Astrocyte of the cerebellum (primary cell): ENCODE measurements at regions not wholly inside any gene's neighbourhood (a gene's known extent, or its start where the extent isn't known, plus 50 kb on each side); places are given as distances from the start of the nearest gene placed in this dataset.

ENCODE experiments used
- DNase-seq: peaks from one replicate; pipeline ENCODE4 v3.0.0-alpha.2; 2011; ENCODE audit warnings: low read depth
- H3K4me3 ChIP-seq: 2 replicates; pipeline ENCODE4 v1.5.1; 2011; ENCODE audit warnings: mild to moderate bottlenecking, low read depth, low read length, moderate library complexity
- CTCF ChIP-seq: IDR thresholded peaks from 2 replicates; pipeline ENCODE4 v1.5.1; 2012; ENCODE audit warnings: low read length, low read depth, moderate library complexity, mild to moderate bottlenecking; ENCODE audit errors: missing control alignments
- in situ Hi-C: cut with HindIII; loops from 2 replicates; pipeline ENCODE4 v1.10.0; 2017; ENCODE audit warnings: low sequenced_read_pairs

GRCh38 chr2:236862961-236863728, 222.5 kb upstream of the COPS8 start:
- DNase-seq = no peak
- in situ Hi-C loops = no loop called here
- no peak for TF ChIP-seq CTCF
- H3K4me3 ChIP-seq = no peak overlapping the region

GRCh38 chr2:236863729-236864126, 222.0 kb upstream of the COPS8 start:
- in situ Hi-C loops = no loop called here
- DNase-seq = no peak
- no peak for TF ChIP-seq CTCF
- H3K4me3 ChIP-seq = no peak overlapping the region

GRCh38 chr2:236865052-236865451, 220.6 kb upstream of the COPS8 start:
- TF ChIP-seq CTCF = no peak
- H3K4me3 ChIP-seq = no peak overlapping the region
- in situ Hi-C loops = loop anchor here (5.0 kb wide), 1 partner anchor 33 kb away; no protein-coding TSS in a partner anchor
- no peak for DNase-seq

GRCh38 chr2:236866542-236867340, 218.9 kb upstream of the COPS8 start:
- no peak for DNase-seq
- TF ChIP-seq CTCF = no peak
- in situ Hi-C loops = loop anchor here (5.0 kb wide), 1 partner anchor 34 kb away; no protein-coding TSS in a partner anchor
- no peak overlapping the region for H3K4me3 ChIP-seq

- in situ Hi-C loops = loop anchor here (5.0 kb wide), 1 partner anchor 35 kb away; no protein-coding TSS in a partner anchor
- no peak for DNase-seq
- no peak overlapping the region for H3K4me3 ChIP-seq
- TF ChIP-seq CTCF = no peak
Measured at GRCh38 chr2:236867441-236868260, 218.0 kb upstream of the COPS8 start.

GRCh38 chr2:236870370-236870769, 215.3 kb upstream of the COPS8 start:
- H3K4me3 ChIP-seq = no peak overlapping the region
- no peak for TF ChIP-seq CTCF
- no peak for DNase-seq
- in situ Hi-C loops = no loop called here
